ENCODE measurements at regions not wholly inside any gene's neighbourhood (a gene's known extent, or its start where the extent isn't known, plus 50 kb on each side); places are given as distances from the start of the nearest gene placed in this dataset.

GRCh38 chr16:85291302-85292148, 179.3 kb upstream of the CIBAR2 start (continued):
- TF ChIP-seq ZNF337 (CRISPR knock-in tag; IDR thresholded peaks at IDR 0.05; ENCODE audit: borderline replicate concordance, low read depth): peak; percentile 79; the same call in 1 of the 2 replicates
- TF ChIP-seq ZKSCAN8 (CRISPR knock-in tag; IDR thresholded peaks at IDR 0.05; ENCODE audit: borderline replicate concordance): peak; percentile 84
- TF ChIP-seq MBD4 (IDR thresholded peaks at IDR 0.05; ENCODE audit: borderline replicate concordance, low read length): no peak
- TF ChIP-seq ATF6 (CRISPR knock-in tag; conservative IDR thresholded peaks at IDR 0.05): no peak
- TF ChIP-seq KLF13 (CRISPR knock-in tag; IDR thresholded peaks at IDR 0.05): no peak
- TF ChIP-seq SMAD3 (CRISPR knock-in tag; IDR thresholded peaks at IDR 0.05): peak; percentile 98
- TF ChIP-seq ZSCAN29 (CRISPR knock-in tag; conservative IDR thresholded peaks at IDR 0.05): peak; percentile 86
- TF ChIP-seq NR2F6 (IDR thresholded peaks at IDR 0.05): peak; percentile 100
- TF ChIP-seq NR2F6 (CRISPR knock-in tag; IDR thresholded peaks at IDR 0.05): peak; percentile 100
- peak; percentile 95; the same call in 1 of the 2 replicates for TF ChIP-seq ZNF234 (CRISPR knock-in tag; conservative IDR thresholded peaks at IDR 0.05)
- TF ChIP-seq MTF1 (CRISPR knock-in tag; IDR thresholded peaks at IDR 0.05): no peak
- TF ChIP-seq, protein P1, sequence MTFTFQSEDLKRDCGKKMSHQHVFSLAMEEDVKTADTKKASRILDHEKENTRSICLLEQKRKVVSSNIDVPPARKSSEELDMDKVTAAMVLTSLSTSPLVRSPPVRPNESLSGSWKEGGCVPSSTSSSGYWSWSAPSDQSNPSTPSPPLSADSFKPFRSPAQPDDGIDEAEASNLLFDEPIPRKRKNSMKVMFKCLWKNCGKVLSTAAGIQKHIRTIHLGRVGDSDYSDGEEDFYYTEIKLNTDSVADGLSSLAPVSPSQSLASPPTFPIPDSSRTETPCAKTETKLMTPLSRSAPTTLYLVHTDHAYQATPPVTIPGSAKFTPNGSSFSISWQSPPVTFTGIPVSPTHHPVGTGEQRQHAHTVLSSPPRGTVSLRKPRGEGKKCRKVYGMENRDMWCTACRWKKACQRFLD (CRISPR knock-in tag; IDR thresholded peaks at IDR 0.05; ENCODE audit: borderline replicate concordance): 0 out of 2 replicates have a peak, but pooled peaks have one; percentile 78
- TF ChIP-seq BRD4 (CRISPR knock-in tag; IDR thresholded peaks at IDR 0.05): peak; percentile 92
- TF ChIP-seq ZNF629 (CRISPR knock-in tag; conservative IDR thresholded peaks at IDR 0.05): peak; percentile 71; the same call in 1 of the 2 replicates
- no peak for TF ChIP-seq CENPX (CRISPR knock-in tag; IDR thresholded peaks at IDR 0.05)
- peak; percentile 93 for TF ChIP-seq MXD3 (CRISPR knock-in tag; IDR thresholded peaks at IDR 0.05)
- TF ChIP-seq GABPB1 (CRISPR knock-in tag; IDR thresholded peaks at IDR 0.05): peak; percentile 91
- peak; percentile 97 for TF ChIP-seq ZNF264 (CRISPR knock-in tag; IDR thresholded peaks at IDR 0.05)
- TF ChIP-seq THRA (CRISPR knock-in tag; IDR thresholded peaks at IDR 0.05; ENCODE audit: borderline replicate concordance): peak; percentile 99
- 0 out of 2 replicates have a peak, but pooled peaks have one; percentile 36 for TF ChIP-seq E2F5 (CRISPR knock-in tag; conservative IDR thresholded peaks at IDR 0.05)
- TF ChIP-seq, protein P2, sequence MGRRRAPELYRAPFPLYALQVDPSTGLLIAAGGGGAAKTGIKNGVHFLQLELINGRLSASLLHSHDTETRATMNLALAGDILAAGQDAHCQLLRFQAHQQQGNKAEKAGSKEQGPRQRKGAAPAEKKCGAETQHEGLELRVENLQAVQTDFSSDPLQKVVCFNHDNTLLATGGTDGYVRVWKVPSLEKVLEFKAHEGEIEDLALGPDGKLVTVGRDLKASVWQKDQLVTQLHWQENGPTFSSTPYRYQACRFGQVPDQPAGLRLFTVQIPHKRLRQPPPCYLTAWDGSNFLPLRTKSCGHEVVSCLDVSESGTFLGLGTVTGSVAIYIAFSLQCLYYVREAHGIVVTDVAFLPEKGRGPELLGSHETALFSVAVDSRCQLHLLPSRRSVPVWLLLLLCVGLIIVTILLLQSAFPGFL (CRISPR knock-in tag; IDR thresholded peaks at IDR 0.05): no peak
- TF ChIP-seq, protein P3, sequence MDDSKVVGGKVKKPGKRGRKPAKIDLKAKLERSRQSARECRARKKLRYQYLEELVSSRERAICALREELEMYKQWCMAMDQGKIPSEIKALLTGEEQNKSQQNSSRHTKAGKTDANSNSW (CRISPR knock-in tag; IDR thresholded peaks at IDR 0.05; ENCODE audit: borderline replicate concordance): no peak
- TF ChIP-seq TMF1 (CRISPR knock-in tag; IDR thresholded peaks at IDR 0.05; ENCODE audit: low read depth): 0 out of 2 replicates have a peak, but pooled peaks have one; percentile 92
